Colonic mucosa (tissue), 4 donors: ENCODE measurements at regions not wholly inside any gene's neighbourhood (a gene's known extent, or its start where the extent isn't known, plus 50 kb on each side); places are given as distances from the start of the nearest gene placed in this dataset.

ENCODE experiments used
- DNase-seq: peaks from one replicate; pipeline ENCODE4 v3.0.0-alpha.2; 2020
- H3K27ac ChIP-seq: fragments of 200-600 bp; one replicate; pipeline ENCODE4 v1.8.0; 2021
- H3K27me3 ChIP-seq: fragments of 200-600 bp; one replicate; pipeline ENCODE4 v1.8.0; 2021
- H3K36me3 ChIP-seq: fragments of 200-600 bp; one replicate; pipeline ENCODE4 v1.8.0; 2021
- H3K4me1 ChIP-seq: fragments of 200-600 bp; one replicate; pipeline ENCODE4 v1.8.0; 2021; ENCODE audit warnings: mild to moderate bottlenecking
- H3K4me3 ChIP-seq: fragments of 200-600 bp; one replicate; pipeline ENCODE4 v1.8.0; 2021
- H3K9ac ChIP-seq, 2 donors: one replicate each; pipeline ENCODE4 v1.7.0; 2013; ENCODE audit warnings: control low read depth in 2 of 2, low read depth in 2 of 2, low read length in 2 of 2
- H3K9me3 ChIP-seq: fragments of 200-600 bp; one replicate; pipeline ENCODE4 v1.8.0; 2021
- CTCF ChIP-seq: fragments of 200-600 bp; IDR thresholded peaks from one replicate; pipeline ENCODE4 v1.8.0; 2022; ENCODE audit warnings: antibody characterized with exemption, mild to moderate bottlenecking
- intact Hi-C: fragments of 100-400 bp; cut with DNase I; formaldehyde crosslinking; loops from one replicate; pipeline ENCODE4 v1.14.1; 2022
- donor health status: healthy.
- donor health status: DM: no; HTN: no; CAD: no.
- donor health status: DM: no; HTN: no; CAD: no.

GRCh38 chr19:33954686-33955085, 158.0 kb downstream of the KCTD15 start:
- TF ChIP-seq CTCF: no peak
- H3K9me3 ChIP-seq: no peaks in the 10 kb centered on the region
- no peak overlapping the region for H3K9ac ChIP-seq
- H3K36me3 ChIP-seq: no peaks in the 10 kb centered on the region
- no peak overlapping the region for H3K4me3 ChIP-seq
- H3K27me3 ChIP-seq: no peaks in the 10 kb centered on the region
- H3K27ac ChIP-seq: no peak overlapping the region
- intact Hi-C loops: no loop called here
- no peak for DNase-seq
- no peaks in the 10 kb centered on the region for H3K4me1 ChIP-seq

- intact Hi-C loops: no loop called here
- no peaks in the 10 kb centered on the region for H3K9me3 ChIP-seq
- DNase-seq: no peak
- no peaks in the 10 kb centered on the region for H3K27me3 ChIP-seq
- no peak for TF ChIP-seq CTCF
- no peak overlapping the region for H3K27ac ChIP-seq
- H3K4me3 ChIP-seq: no peak overlapping the region
- H3K4me1 ChIP-seq: no peaks in the 10 kb centered on the region
- H3K36me3 ChIP-seq: no peaks in the 10 kb centered on the region
- H3K9ac ChIP-seq: no peak overlapping the region
Observed at GRCh38 chr19:33956941-33957340, 160.3 kb downstream of the KCTD15 start.

GRCh38 chr19:33957804-33958203, 161.1 kb downstream of the KCTD15 start:
- no peak overlapping the region for H3K9ac ChIP-seq
- H3K4me1 ChIP-seq: no peaks in the 10 kb centered on the region
- no peak overlapping the region for H3K27ac ChIP-seq
- H3K9me3 ChIP-seq: no peaks in the 10 kb centered on the region
- H3K36me3 ChIP-seq: no peaks in the 10 kb centered on the region
- H3K27me3 ChIP-seq: no peaks in the 10 kb centered on the region
- intact Hi-C loops: no loop called here
- no peak for TF ChIP-seq CTCF
- H3K4me3 ChIP-seq: no peak overlapping the region
- no peak for DNase-seq

- no peak for TF ChIP-seq CTCF
Observed at GRCh38 chr19:33960566-33960965, 163.9 kb downstream of the KCTD15 start.

GRCh38 chr19:33962161-33962560, 165.5 kb downstream of the KCTD15 start:
- TF ChIP-seq CTCF: no peak
- no peak overlapping the region for H3K27ac ChIP-seq
- no peaks in the 10 kb centered on the region for H3K4me1 ChIP-seq
- H3K27me3 ChIP-seq: no peaks in the 10 kb centered on the region
- DNase-seq: no peak
- H3K9ac ChIP-seq: no peak overlapping the region
- no peak overlapping the region for H3K4me3 ChIP-seq
- intact Hi-C loops: no loop called here
- H3K9me3 ChIP-seq: no peaks in the 10 kb centered on the region
- H3K36me3 ChIP-seq: no peaks in the 10 kb centered on the region

More at GRCh38 chr19:33960566-33960965, 163.9 kb downstream of the KCTD15 start:
- no peaks in the 10 kb centered on the region for H3K4me1 ChIP-seq
- H3K4me3 ChIP-seq: no peak overlapping the region
- no peak overlapping the region for H3K27ac ChIP-seq
- no peak for DNase-seq
- intact Hi-C loops: no loop called here
- H3K9ac ChIP-seq: no peak overlapping the region
- H3K36me3 ChIP-seq: no peaks in the 10 kb centered on the region
- no peaks in the 10 kb centered on the region for H3K9me3 ChIP-seq
- H3K27me3 ChIP-seq: no peaks in the 10 kb centered on the region

- intact Hi-C loops: no loop called here
- Histone ChIP-seq H3K9me3 (no peaks in the 10 kb centered on the region), H3K4me1 (no peaks in the 10 kb centered on the region), H3K27ac (no peak overlapping the region), H3K36me3 (no peaks in the 10 kb centered on the region), H3K4me3 (no peak overlapping the region), H3K27me3 (no peaks in the 10 kb centered on the region), H3K9ac (no peak overlapping the region)
- TF ChIP-seq CTCF: no peak
- DNase-seq: no peak
Observed at GRCh38 chr19:33963514-33963913, 166.8 kb downstream of the KCTD15 start.
